Anterior cingulate cortex (tissue), 58 donors: ENCODE measurements at regions not wholly inside any gene's neighbourhood (a gene's known extent, or its start where the extent isn't known, plus 50 kb on each side); places are given as distances from the start of the nearest gene placed in this dataset.

Source experiments
- DNase-seq, 58 donors: peaks; one replicate each; lab custom pipeline; 2025; lab: John Stamatoyannopoulos, UW

- DNase-seq: no peak
Measured at GRCh38 chr3:72237679-72238009, 452.7 kb upstream of the PROK2 start.

- DNase-seq: peak in 5 of 58 donors; percentile 11 to 39 (median 19)
Measured at GRCh38 chr3:72234391-72234790, 449.4 kb upstream of the PROK2 start.

DNA sequence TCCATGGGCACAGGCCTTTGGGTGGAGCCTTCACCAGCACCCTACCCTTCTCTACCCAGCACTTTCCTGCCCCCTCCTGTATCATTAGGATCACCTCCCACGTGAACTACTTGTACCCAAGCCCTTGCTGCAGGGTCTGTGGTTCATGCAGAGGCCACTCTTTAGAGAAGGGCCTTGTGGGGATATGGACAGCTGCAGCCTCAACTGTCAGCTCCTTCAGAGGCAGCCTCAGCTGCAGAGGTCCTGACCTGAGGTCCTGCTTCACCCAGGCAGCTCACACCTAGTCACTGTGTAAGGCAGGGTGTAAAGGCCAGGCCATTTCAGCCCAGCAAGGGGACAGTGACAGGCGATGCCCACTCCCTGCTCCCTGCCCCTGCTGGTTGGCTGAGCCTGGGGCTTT, 448.6 kb upstream of the PROK2 start:
- DNase-seq: no peak

GRCh38 chr3:72232777-72233176, 447.8 kb upstream of the PROK2 start:
- DNase-seq: no peak

DNA sequence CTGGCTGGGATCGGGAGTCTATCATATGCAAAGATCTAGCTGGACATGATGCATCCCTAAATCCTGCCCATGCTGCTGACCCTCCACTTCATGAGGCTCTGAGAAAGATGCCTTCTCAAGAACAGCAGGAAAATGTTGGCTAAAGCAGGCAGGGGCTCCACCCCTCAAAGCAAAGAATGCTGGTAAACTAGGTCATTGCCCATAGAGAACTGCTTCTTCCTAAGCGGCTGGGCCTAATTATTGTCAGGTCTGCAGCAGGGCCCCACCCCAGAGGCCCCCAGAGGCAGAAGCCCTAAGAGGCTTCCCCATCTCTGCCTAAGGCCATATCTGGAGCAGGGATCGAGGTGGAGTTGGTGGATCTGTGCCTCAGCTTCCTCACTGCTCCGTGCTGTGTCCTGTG, 447.4 kb upstream of the PROK2 start:
- no peak for DNase-seq

DNA sequence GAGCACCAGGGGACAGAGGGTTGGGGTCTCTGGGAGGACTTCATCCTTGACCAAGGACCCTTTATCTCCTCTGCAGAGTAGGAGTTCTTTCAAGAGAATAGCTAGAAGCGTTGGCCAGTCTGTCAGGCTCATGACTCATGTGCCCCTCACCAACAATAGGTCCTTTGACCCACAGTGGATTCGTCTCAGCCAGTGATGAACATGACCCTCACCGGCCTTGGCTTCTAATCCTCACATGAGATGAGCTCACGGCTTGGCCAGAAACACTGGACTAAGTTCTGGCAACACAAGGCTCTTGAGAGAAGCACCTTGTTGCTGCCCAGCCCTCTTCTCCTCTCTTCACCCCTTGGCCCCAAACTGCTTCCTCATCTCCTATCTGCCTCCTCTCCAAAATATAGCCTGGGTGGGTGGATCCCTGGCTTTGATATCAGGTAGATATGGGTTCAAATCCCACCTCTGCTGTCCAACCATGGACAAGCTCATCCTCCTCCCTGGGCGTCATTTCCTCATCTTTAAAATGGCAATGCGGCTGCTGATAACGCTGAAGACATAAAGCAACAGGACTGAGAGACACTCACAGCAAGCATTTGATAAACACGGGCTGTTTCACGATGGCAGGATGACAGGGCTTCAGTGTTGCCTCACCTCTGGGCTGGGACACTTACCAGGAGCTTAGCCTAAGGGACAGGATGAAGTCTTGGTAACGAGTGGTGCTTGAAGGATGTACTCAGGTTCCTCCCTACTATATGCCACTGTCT, 446.7 kb upstream of the PROK2 start:
- peak in 49 of 58 donors; percentile 12 to 92 (median 60) for DNase-seq

GRCh38 chr3:72230774-72231379, 445.9 kb upstream of the PROK2 start:
- DNase-seq: peak in 10 of 58 donors; percentile 7 to 30 (median 22)

DNA sequence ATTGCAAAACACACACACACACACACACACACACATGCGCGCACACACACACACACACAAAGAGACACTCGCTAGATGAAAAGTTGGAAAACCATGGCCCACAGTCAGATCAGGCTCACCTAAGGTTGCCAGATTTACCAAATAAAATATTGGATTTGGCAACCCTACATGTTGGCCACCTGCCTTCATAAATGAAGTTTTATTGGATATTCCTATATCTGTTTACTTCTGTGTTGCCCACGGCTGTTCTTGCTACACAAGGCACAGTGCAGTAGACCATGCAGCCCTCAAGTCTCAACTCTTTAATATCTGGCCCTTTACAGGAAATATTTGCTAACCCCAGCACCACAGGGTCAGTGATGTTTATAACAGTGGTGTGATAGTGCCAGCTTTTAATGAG, 445.0 kb upstream of the PROK2 start:
- no peak for DNase-seq

DNA sequence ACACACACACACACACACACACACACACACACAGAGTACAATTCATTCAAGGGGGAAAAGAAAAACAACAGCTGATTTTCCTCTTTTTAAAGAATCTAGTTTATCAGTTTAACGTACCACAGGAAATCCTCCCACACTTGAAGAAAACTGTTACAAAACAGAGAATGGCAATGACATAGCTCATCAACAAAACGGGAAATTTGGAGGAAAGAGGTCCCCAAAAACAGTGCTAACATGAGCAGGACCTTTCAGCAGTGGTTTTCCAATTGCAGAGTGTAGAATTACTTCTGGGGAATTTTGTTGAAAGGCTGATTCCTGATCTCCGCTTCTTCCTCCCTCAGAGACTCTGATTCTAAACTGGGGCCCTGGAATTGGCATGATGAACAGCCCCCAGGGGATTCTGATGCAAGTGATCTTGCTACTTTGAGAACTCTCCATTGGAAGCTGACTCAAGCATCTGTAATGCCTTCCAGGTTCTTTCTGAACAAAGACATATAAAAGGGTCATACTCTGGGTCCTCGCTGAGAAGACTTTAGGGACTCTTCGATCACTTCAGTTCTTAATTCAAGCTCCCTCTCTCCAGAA, 442.6 kb upstream of the PROK2 start:
- no peak for DNase-seq

DNA sequence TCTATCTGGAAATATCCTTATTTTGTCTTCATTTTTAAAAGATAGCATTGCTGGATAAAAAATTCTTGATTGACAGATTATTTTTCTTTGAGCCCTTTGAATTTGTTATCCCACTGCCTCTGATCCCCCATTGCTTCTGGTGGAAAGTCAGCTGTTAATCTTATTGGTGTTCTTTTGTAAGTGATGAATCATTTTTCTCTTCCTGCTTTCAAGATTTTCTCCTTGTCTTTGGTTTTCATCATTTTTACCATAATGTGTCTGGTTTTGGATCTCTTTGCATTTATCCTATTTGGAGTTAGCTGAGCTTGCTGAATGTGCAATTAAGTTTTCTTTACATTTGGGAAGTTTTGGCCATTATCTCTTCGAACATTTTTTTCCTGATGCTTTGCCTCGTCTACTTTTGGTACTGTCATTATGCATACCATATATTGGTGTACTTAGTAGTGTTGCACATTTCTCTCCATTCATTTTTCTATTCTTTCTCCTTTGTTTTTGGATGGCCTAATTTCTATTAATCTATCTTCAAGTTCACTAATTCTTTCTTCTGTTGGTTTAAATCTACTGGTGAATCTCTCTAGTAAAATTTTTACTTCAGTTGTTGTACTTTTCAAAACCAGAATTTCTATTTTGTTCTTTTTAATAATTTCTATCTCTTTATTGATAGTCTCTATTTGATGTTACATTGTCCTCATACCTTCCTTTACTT, 440.0 kb upstream of the PROK2 start:
- DNase-seq: no peak

GRCh38 chr3:72223628-72224027, 438.7 kb upstream of the PROK2 start:
- DNase-seq: no peak

DNA sequence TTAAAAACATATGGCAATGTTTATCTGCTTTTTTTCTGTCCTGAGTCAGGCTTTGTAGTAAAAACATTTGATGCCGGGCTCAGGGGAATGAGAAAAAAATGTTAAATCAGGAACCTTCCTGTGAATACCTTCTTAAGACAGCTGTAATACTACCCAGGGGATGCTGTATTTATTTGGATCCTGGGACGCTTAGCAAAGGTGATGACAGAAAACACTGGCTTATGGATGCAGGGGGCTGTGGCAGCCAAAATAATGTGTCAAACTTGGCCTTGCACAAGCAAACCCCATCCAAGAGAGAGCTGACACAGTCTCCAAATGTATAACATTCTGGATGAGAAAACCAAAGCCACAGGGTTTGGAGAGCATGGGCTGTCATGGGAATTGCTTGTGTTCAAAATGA, 438.2 kb upstream of the PROK2 start:
- DNase-seq: no peak

- no peak for DNase-seq
Measured at GRCh38 chr3:72222410-72222809, 437.5 kb upstream of the PROK2 start.

DNA sequence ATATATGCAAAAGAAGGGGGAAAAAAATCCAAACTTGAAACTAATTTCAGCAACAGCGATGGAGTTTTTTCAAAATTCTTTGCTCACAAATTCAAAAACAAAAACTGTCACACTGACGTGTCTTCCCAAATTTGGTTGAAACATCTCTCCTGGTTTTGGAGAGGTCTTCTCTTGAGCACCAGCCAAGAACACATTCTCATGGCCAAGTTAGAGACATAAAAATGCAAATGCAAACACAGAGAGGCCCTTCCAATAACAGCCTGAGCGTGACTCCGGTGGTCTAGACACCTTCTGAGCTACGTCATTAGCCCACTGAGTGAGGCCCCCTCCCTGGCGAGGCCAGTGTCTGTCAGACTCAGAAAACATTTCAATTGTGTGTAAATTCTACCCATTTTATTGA, 436.0 kb upstream of the PROK2 start:
- no peak for DNase-seq

GRCh38 chr3:72219752-72220151, 434.8 kb upstream of the PROK2 start:
- no peak for DNase-seq

DNA sequence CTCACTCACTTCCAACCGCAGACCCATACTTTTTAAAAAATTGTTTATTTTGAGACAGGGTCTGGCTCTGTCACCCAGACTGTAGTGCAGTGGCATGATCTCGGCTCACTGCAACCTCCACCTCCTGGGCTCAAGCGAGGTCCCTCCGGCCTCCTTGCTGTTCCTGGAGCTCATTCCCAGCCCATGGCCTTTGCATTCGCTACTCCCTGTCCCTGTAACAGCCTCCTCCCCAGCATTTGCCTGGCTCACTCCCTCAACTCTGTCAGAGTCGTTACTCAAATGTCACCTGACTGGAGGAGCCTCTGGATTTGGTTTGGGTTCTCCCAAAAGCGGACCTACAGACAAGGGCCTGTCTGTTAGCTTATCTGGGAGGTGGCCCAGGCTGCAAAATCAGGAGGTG, 432.6 kb upstream of the PROK2 start:
- no peak for DNase-seq

GRCh38 chr3:72214066-72214951, 429.4 kb upstream of the PROK2 start:
- no peak for DNase-seq

DNA sequence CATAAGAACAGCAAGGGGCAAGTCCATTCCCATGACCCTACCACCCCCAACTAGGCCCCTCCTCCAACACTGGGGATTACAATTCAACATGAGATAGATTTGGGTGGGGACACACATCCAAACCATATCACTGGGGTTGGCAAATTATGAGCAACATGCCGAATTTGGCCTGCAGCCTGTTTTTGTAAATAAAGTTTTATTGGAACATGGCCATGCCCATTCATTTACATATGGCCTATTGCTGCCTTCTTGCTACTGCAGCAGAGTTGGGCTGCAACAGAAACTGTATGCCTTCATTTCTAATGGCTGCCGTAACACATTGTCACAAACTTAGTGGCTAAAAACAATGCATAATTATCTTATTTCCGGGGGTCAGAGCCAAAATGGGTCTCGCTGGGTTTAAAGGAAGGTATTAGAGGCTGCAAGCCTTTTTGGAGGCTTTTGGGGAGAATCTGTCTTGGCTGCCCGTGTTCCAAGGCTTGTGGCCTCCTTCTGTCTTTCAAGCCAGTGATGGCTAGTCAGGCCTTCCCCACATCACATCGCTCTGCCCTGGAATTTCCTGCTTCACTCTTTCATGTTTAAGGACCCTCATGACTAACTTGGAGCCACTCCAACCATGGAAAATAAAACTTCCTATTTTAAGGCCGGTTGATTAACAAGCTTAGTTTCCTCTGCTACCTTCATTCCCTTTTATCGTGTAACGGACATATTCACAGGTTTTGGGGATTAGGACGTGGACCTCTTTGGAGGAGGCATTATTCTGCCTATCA, 428.5 kb upstream of the PROK2 start:
- no peak for DNase-seq

- DNase-seq: no peak
Measured at GRCh38 chr3:72212396-72212795, 427.4 kb upstream of the PROK2 start.

DNA sequence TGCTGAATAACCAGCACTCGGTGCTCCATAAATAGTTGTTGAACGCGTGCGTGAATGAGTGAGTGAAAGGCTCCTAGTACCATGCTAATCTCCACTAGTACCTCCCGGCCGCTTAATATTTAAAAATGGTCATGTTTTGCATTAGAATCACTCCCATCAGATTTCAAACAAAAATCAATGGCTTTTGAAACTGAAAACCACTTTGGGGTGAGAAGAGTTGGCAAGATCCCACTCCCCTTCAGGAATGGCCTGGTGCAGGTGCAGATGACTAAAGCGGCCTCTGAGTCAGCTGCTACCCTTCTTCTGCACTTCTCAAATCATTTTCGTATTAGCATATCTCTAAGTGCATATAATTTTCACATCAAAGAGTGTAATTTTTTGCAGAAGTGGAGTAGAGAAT, 425.3 kb upstream of the PROK2 start:
- DNase-seq: no peak
